Prostate gland (tissue), 2 donors: ENCODE measurements at regions not wholly inside any gene's neighbourhood (a gene's known extent, or its start where the extent isn't known, plus 50 kb on each side); places are given as distances from the start of the nearest gene placed in this dataset.

Experiments
- DNase-seq: peaks from one replicate; pipeline ENCODE4 v3.0.0-alpha.2; 2019; ENCODE audit warnings: low spot score
- H3K27ac ChIP-seq, 2 donors: fragments of 200-600 bp; sonication (generic); 2 replicates each; pipeline ENCODE4 v1.5.1; 2017 to 2019
- H3K27me3 ChIP-seq: fragments of 200-600 bp; sonication (generic); replicated peaks from 2 replicates; pipeline ENCODE4 v1.5.1; 2019; ENCODE audit not compliant: insufficient read depth
- H3K36me3 ChIP-seq, 2 donors: fragments of 200-600 bp; sonication (generic); 1 replicate in 1 of 2; 2 replicates in 1 of 2; pipeline versions ENCODE4 v1.5.1 to v1.8.1; 2017 to 2019
- H3K4me1 ChIP-seq: fragments of 200-600 bp; sonication (generic); replicated peaks from 2 replicates; pipeline ENCODE4 v1.5.1; 2019
- H3K4me3 ChIP-seq, 2 donors: fragments of 200-600 bp; sonication (generic); 2 replicates each; pipeline ENCODE4 v1.5.1; 2017 to 2019
- H3K9me3 ChIP-seq: fragments of 200-600 bp; sonication (generic); 2 replicates; pipeline ENCODE4 v1.5.1; 2017
- POLR2A ChIP-seq: fragments of 450-650 bp; IDR thresholded peaks from one replicate; pipeline ENCODE4 v1.6.1; 2016; ENCODE audit warnings: antibody characterized with exemption, mild to moderate bottlenecking
- POLR2AphosphoS5 ChIP-seq: sonication (generic); formaldehyde crosslinking; IDR thresholded peaks from one replicate; pipeline ENCODE4 v1.6.1; 2017; ENCODE audit warnings: antibody characterized with exemption
- WGBS: methylation state at CpG from one replicate; pipeline ENCODE4 v1.1.5; 2018; 5-methylcytosine and 5-hydroxymethylcytosine counted together
- intact Hi-C: fragments of 100-400 bp; cut with DNase I; formaldehyde crosslinking; loops from one replicate; pipeline ENCODE4 v1.14.2; 2022
- TF ChIP-seq, protein P1 (sequence below), 4 experiments: fragments of 200-600 bp in 2 of 4; fragments of 450-650 bp in 2 of 4; sonication (generic) in 2 of 4; IDR thresholded peaks; 1 replicate in 3 of 4; 2 replicates in 1 of 4; pipeline ENCODE4 v1.5.1; 2016 to 2019; ENCODE audit warnings: antibody characterized with exemption in 4 of 4, mild to moderate bottlenecking in 2 of 4, moderate library complexity in 2 of 4

DNA sequence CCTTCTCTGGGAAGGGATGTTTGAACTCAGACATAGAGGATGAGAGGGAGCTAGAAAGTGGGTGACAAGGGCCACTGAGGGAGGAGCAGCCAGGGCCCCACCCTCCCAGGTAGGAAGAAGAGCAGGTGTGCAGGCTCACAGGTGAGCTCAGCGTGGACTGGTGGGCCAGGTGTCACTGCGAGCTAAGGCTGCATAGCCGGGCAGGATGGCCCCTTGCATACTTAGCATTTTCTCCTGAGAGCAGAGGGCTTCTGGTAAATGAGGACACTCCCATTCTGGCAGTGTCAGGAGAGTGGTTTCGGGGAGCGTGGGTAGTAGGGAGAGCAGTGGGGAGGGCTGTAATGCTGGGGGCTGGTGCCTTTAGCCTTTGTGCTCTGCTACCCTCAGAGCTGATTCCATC lies 843.4 kb downstream of the TBC1D22A start:
- Histone ChIP-seq H3K4me1 (no peaks in the 10 kb centered on the region), H3K4me3 (no peak overlapping the region), H3K36me3 (no peaks in the 10 kb centered on the region), H3K9me3 (no peaks in the 10 kb centered on the region), H3K27me3 (no peaks in the 10 kb centered on the region), H3K27ac (no peak overlapping the region)
- no peak for DNase-seq
- no peak for TF ChIP-seq POLR2AphosphoS5
- TF ChIP-seq, protein P1, sequence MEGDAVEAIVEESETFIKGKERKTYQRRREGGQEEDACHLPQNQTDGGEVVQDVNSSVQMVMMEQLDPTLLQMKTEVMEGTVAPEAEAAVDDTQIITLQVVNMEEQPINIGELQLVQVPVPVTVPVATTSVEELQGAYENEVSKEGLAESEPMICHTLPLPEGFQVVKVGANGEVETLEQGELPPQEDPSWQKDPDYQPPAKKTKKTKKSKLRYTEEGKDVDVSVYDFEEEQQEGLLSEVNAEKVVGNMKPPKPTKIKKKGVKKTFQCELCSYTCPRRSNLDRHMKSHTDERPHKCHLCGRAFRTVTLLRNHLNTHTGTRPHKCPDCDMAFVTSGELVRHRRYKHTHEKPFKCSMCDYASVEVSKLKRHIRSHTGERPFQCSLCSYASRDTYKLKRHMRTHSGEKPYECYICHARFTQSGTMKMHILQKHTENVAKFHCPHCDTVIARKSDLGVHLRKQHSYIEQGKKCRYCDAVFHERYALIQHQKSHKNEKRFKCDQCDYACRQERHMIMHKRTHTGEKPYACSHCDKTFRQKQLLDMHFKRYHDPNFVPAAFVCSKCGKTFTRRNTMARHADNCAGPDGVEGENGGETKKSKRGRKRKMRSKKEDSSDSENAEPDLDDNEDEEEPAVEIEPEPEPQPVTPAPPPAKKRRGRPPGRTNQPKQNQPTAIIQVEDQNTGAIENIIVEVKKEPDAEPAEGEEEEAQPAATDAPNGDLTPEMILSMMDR (IDR thresholded peaks at IDR 0.05), result no peak
- TF ChIP-seq POLR2A, result no peak
- WGBS, result 51% methylated on average over 5 of the region's 5 CpGs
- intact Hi-C loops, result no loop called here

DNA sequence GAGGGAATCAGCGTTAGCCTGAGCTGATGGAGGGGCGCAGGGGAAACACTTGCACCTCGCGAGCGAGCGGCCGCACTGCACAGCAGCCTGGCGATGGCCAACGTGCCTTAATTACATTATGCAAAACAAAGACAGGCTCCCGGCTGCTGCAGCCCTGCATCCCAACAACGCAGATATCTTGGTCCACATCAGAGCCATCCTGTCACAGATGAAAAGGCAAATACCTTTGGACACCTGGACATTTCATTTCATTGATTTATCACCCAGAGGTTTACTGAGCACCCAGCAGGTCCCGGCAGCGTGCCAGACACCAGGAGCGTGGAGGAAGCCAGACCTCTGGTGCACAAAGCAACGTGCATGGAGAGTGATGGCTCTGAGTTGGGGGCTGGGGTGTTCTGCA lies 843.0 kb downstream of the TBC1D22A start:
- no peak for TF ChIP-seq POLR2AphosphoS5
- Histone ChIP-seq H3K4me1 (no peaks in the 10 kb centered on the region), H3K27me3 (no peaks in the 10 kb centered on the region), H3K9me3 (no peaks in the 10 kb centered on the region), H3K4me3 (no peak overlapping the region), H3K36me3 (no peaks in the 10 kb centered on the region), H3K27ac (no peak overlapping the region)
- no peak for DNase-seq
- intact Hi-C loops, result no loop called here
- 27% methylated on average over 15 of the region's 15 CpGs for WGBS

GRCh38 chr22:47604563-47604962 lies 842.1 kb downstream of the TBC1D22A start:
- H3K36me3 ChIP-seq, result no peaks in the 10 kb centered on the region
- no peaks in the 10 kb centered on the region for H3K4me1 ChIP-seq
- peaks cover 2% of the 10 kb centered on the region for H3K27me3 ChIP-seq
- no peak for DNase-seq
- intact Hi-C loops, result no loop called here
- 91% methylated on average over 3 of the region's 3 CpGs for WGBS
- no peak overlapping the region for H3K4me3 ChIP-seq
- H3K27ac ChIP-seq, result no peak overlapping the region
- H3K9me3 ChIP-seq, result no peaks in the 10 kb centered on the region
- no peak for TF ChIP-seq POLR2AphosphoS5
- TF ChIP-seq, protein P1 (IDR thresholded peaks at IDR 0.05), result no peak
- TF ChIP-seq POLR2A, result no peak

DNA sequence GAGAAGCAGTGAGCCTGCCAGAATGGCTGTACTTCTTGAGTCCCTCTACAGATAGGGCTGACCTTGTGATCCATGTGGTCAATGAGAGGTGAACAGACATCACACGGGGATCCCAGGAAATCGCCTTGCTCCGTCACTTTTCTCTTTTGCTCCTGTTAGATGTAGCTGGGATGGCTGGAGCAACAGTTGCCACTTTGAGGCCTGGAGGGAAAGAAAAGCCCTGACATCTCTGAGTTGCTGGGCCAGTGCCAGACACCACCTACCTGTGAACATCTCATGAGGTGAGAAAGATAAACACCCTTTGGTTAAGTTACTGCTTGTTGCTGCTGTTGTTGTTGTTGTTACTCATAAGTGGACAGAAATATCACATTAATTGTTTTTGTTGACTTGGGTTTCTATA lies 840.3 kb downstream of the TBC1D22A start:
- H3K9me3 ChIP-seq, result no peaks in the 10 kb centered on the region
- no peak overlapping the region for H3K27ac ChIP-seq
- no peaks in the 10 kb centered on the region for H3K4me1 ChIP-seq
- TF ChIP-seq, protein P1 (IDR thresholded peaks at IDR 0.05), result no peak
- DNase-seq, result no peak
- 97% methylated on average over 3 of the region's 3 CpGs for WGBS
- H3K36me3 ChIP-seq, result no peaks in the 10 kb centered on the region
- no peak overlapping the region for H3K4me3 ChIP-seq
- peaks cover 2% of the 10 kb centered on the region for H3K27me3 ChIP-seq
- intact Hi-C loops, result no loop called here

GRCh38 chr22:47601666-47602065 lies 839.2 kb downstream of the TBC1D22A start:
- Histone ChIP-seq H3K4me1 (no peaks in the 10 kb centered on the region), H3K9me3 (no peaks in the 10 kb centered on the region), H3K27me3 (peaks cover 2% of the 10 kb centered on the region), H3K4me3 (no peak overlapping the region), H3K36me3 (no peaks in the 10 kb centered on the region), H3K27ac (no peak overlapping the region)
- WGBS, result 72% methylated on average over 10 of the region's 10 CpGs
- TF ChIP-seq POLR2AphosphoS5 (no peak), POLR2A (no peak)
- TF ChIP-seq, protein P1 (IDR thresholded peaks at IDR 0.05), result no peak
- no peak for DNase-seq
- intact Hi-C loops, result no loop called here
